ENCODE measurements at regions not wholly inside any gene's neighbourhood (a gene's known extent, or its start where the extent isn't known, plus 50 kb on each side); places are given as distances from the start of the nearest gene placed in this dataset.
A peak's percentile ranks its signal among the peaks of the same experiment; 100 is the strongest.

DNA sequence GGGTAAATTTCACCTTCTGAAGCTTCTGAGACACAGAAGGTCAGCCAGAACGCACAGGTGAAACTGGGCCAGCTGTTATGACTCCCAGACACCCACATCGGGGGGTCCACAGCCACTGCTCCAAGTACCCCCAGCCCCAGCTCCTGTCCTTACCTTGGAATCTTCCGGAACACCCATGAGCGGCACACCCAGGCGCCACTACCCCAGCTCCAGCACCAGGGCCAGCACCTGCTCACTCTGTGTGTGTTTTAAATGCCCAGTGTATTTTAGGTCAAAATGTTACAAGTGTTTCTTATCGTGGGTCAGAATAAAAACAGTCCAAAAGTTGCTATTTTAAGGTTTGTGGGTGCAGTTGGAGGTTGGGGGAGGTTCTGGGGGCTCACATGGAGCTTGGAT lies 116.3 kb downstream of the RMI2 start:
- TF ChIP-seq TAF1 (IDR thresholded peaks at IDR 0.05; ENCODE audit: borderline replicate concordance, insufficient read depth, low read length): no peak
- TF ChIP-seq, protein P1, sequence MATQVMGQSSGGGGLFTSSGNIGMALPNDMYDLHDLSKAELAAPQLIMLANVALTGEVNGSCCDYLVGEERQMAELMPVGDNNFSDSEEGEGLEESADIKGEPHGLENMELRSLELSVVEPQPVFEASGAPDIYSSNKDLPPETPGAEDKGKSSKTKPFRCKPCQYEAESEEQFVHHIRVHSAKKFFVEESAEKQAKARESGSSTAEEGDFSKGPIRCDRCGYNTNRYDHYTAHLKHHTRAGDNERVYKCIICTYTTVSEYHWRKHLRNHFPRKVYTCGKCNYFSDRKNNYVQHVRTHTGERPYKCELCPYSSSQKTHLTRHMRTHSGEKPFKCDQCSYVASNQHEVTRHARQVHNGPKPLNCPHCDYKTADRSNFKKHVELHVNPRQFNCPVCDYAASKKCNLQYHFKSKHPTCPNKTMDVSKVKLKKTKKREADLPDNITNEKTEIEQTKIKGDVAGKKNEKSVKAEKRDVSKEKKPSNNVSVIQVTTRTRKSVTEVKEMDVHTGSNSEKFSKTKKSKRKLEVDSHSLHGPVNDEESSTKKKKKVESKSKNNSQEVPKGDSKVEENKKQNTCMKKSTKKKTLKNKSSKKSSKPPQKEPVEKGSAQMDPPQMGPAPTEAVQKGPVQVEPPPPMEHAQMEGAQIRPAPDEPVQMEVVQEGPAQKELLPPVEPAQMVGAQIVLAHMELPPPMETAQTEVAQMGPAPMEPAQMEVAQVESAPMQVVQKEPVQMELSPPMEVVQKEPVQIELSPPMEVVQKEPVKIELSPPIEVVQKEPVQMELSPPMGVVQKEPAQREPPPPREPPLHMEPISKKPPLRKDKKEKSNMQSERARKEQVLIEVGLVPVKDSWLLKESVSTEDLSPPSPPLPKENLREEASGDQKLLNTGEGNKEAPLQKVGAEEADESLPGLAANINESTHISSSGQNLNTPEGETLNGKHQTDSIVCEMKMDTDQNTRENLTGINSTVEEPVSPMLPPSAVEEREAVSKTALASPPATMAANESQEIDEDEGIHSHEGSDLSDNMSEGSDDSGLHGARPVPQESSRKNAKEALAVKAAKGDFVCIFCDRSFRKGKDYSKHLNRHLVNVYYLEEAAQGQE (IDR thresholded peaks at IDR 0.05; ENCODE audit: insufficient read depth in 1 of 2, low read depth in 2 of 2, low read length in 2 of 2): peak in 1 of 2 experiments; percentile 70; a peak in 2 of 4 replicates

DNA sequence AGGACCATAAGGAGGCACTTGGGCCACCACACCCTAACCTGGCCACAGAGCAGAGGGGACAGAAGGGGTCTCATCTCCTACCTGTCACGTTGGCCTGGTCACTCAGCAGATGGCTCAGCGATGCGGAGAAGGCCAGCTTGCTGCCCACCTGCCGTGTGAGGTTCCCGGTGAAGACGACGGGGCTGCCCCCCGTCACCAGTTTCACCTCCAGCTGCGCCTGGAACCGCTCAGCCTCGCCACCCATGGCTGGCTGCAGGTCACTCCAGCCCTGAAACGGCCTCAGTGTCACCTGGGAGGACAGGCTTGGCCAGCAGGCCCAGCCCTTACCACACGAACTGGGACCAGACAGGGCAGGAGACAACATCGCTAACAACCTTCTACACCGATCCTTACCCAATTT lies 116.8 kb downstream of the RMI2 start:
- TF ChIP-seq SIN3A (IDR thresholded peaks at IDR 0.05; ENCODE audit: borderline replicate concordance, insufficient read depth, low read length) (no peak), POLR2AphosphoS5 (IDR thresholded peaks at IDR 0.05; ENCODE audit: low read depth, low read length) (no peak), TAF1 (IDR thresholded peaks at IDR 0.05; ENCODE audit: borderline replicate concordance, insufficient read depth, low read length) (no peak), FOXP2 (optimal IDR thresholded peaks at IDR 0.05; ENCODE audit: borderline replicate concordance, extremely low read depth, extremely low read length, insufficient read depth) (no peak)
- TF ChIP-seq, protein P1 (IDR thresholded peaks at IDR 0.05; ENCODE audit: insufficient read depth in 1 of 2, low read depth in 2 of 2, low read length in 2 of 2): no peak

DNA sequence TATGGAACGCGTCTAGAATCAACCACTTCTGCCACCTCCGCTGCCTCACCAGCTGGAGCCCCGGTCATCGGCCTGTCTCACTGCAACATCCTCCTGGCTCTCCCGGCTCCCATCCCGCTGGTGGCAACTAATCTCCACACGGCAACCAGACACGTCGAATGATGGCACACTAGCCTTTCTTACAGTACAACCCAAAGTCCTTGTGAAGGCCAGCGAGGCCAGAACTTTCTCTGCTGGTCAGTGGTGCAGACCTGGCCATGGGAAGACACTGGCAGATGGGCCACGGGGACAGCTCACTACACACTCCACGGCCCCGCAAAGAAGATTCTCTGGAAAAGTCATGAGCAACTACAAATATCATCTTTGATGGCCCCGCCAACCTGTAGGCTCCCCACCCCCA lies 117.6 kb downstream of the RMI2 start:
- TF ChIP-seq TAF1 (IDR thresholded peaks at IDR 0.05; ENCODE audit: borderline replicate concordance, insufficient read depth, low read length) (no peak), SIN3A (IDR thresholded peaks at IDR 0.05; ENCODE audit: borderline replicate concordance, insufficient read depth, low read length) (no peak), FOXP2 (optimal IDR thresholded peaks at IDR 0.05; ENCODE audit: borderline replicate concordance, extremely low read depth, extremely low read length, insufficient read depth) (no peak), POLR2AphosphoS5 (IDR thresholded peaks at IDR 0.05; ENCODE audit: low read depth, low read length) (no peak)
- TF ChIP-seq, protein P1 (IDR thresholded peaks at IDR 0.05; ENCODE audit: insufficient read depth in 1 of 2, low read depth in 2 of 2, low read length in 2 of 2): no peak

DNA sequence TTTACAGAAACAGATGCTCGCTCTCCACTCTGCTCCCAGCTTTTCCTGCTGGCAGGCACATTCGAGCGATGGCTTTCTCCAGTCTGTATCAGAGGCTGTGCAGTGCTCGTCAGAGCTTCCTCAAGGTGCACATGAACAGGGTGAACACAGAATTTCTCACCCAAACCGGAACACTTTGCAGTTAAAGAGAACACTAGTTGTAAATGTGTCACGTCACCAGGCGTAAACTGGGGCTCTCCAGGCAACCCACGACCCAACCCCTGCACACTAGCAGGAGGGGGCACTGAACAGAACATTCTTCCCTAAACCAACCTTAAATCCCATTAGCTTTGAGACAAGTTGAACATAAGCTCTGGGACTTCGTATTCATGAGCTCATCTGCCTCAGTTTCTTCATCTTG lies 119.0 kb downstream of the RMI2 start:
- TF ChIP-seq, protein P1 (IDR thresholded peaks at IDR 0.05; ENCODE audit: insufficient read depth in 1 of 2, low read depth in 2 of 2, low read length in 2 of 2): no peak
- TF ChIP-seq FOXP2 (optimal IDR thresholded peaks at IDR 0.05; ENCODE audit: borderline replicate concordance, extremely low read depth, extremely low read length, insufficient read depth): no peak
- TF ChIP-seq TAF1 (IDR thresholded peaks at IDR 0.05; ENCODE audit: borderline replicate concordance, insufficient read depth, low read length): no peak
- TF ChIP-seq SIN3A (IDR thresholded peaks at IDR 0.05; ENCODE audit: borderline replicate concordance, insufficient read depth, low read length): no peak
- no peak for TF ChIP-seq POLR2AphosphoS5 (IDR thresholded peaks at IDR 0.05; ENCODE audit: low read depth, low read length)

DNA sequence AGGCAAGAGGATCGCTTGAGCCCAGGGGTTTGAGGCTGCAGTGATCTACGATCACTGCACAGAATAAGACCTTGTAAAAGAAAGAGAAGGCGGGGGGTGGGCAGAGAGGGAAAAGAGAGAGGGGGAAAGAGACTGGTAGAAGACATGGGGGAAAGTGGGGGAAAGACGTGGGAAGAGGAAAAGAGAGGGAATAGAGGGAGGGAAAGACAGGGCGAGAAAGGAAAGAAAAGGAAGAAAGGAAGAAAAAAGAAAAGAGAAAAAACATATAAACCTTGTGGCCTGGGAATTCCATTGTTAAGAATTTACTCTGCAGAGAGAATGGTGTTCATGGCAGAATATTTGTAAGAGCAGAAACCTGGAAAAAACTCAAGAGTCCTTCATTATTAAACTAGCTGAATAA lies 120.4 kb downstream of the RMI2 start:
- TF ChIP-seq POLR2AphosphoS5 (IDR thresholded peaks at IDR 0.05; ENCODE audit: low read depth, low read length) (no peak), SIN3A (IDR thresholded peaks at IDR 0.05; ENCODE audit: borderline replicate concordance, insufficient read depth, low read length) (no peak), TAF1 (IDR thresholded peaks at IDR 0.05; ENCODE audit: borderline replicate concordance, insufficient read depth, low read length) (no peak), FOXP2 (optimal IDR thresholded peaks at IDR 0.05; ENCODE audit: borderline replicate concordance, extremely low read depth, extremely low read length, insufficient read depth) (no peak)
- TF ChIP-seq, protein P1 (IDR thresholded peaks at IDR 0.05; ENCODE audit: insufficient read depth in 1 of 2, low read depth in 2 of 2, low read length in 2 of 2): no peak

Measured in PFSK-1 (cell line).